Nephron (organoid): ENCODE measurements at regions not wholly inside any gene's neighbourhood (a gene's known extent, or its start where the extent isn't known, plus 50 kb on each side); places are given as distances from the start of the nearest gene placed in this dataset.

Experiments used
- H3K27ac Mint-ChIP-seq, 3 experiments: 2 replicates each; pipeline ENCODE4 v1.8.0; 2020; ENCODE audit warnings: mixed read lengths in 3 of 3, mild to moderate bottlenecking in 2 of 3, moderate library complexity in 1 of 3
- H3K27me3 Mint-ChIP-seq: 2 replicates; pipeline ENCODE4 v1.8.0; 2021; ENCODE audit warnings: low read depth, mild to moderate bottlenecking, moderate library complexity, mixed read lengths
- H3K36me3 Mint-ChIP-seq: 2 replicates; pipeline ENCODE4 v1.8.0; 2020; ENCODE audit warnings: low read depth, mixed read lengths
- H3K4me1 Mint-ChIP-seq: 2 replicates; pipeline ENCODE4 v1.8.0; 2020; ENCODE audit warnings: mixed read lengths
- H3K4me3 Mint-ChIP-seq, 3 experiments: 2 replicates each; pipeline ENCODE4 v1.8.0; 2020; ENCODE audit warnings: mild to moderate bottlenecking in 3 of 3, mixed read lengths in 3 of 3, moderate library complexity in 2 of 3
- H3K9me3 Mint-ChIP-seq: 2 replicates; pipeline ENCODE4 v1.8.0; 2020; ENCODE audit warnings: mixed read lengths
- CTCF ChIP-seq, 3 experiments: fragments of 200-600 bp; sonication (generic); IDR thresholded peaks; one replicate each; pipeline ENCODE4 v1.5.0; 2021; ENCODE audit warnings: antibody characterized with exemption in 3 of 3; ENCODE audit not compliant: unreplicated experiment in 3 of 3

- Mint-ChIP-seq H3K4me1 (no peaks in the 10 kb centered on the region), H3K27ac (no peak overlapping the region), H3K36me3 (no peaks in the 10 kb centered on the region), H3K4me3 (no peak overlapping the region), H3K27me3 (no peaks in the 10 kb centered on the region), H3K9me3 (peaks cover 2% of the 10 kb centered on the region)
- no peak for TF ChIP-seq CTCF (IDR thresholded peaks at IDR 0.05; ENCODE audit: unreplicated experiment in 3 of 3)
Observed at GRCh38 chr4:176979416-176979815, 186.7 kb upstream of the VEGFC start.

- TF ChIP-seq CTCF (IDR thresholded peaks at IDR 0.05; ENCODE audit: unreplicated experiment in 3 of 3): no peak
- no peak overlapping the region for H3K4me3 Mint-ChIP-seq
- H3K27me3 Mint-ChIP-seq: no peaks in the 10 kb centered on the region
- no peaks in the 10 kb centered on the region for H3K4me1 Mint-ChIP-seq
- H3K36me3 Mint-ChIP-seq: no peaks in the 10 kb centered on the region
- H3K27ac Mint-ChIP-seq: no peak overlapping the region
- H3K9me3 Mint-ChIP-seq: peaks cover 2% of the 10 kb centered on the region
Observed at GRCh38 chr4:176981074-176981473, 188.4 kb upstream of the VEGFC start.

- Mint-ChIP-seq H3K27me3 (no peaks in the 10 kb centered on the region), H3K4me1 (no peaks in the 10 kb centered on the region), H3K4me3 (no peak overlapping the region), H3K36me3 (no peaks in the 10 kb centered on the region), H3K27ac (no peak overlapping the region), H3K9me3 (peaks cover 2% of the 10 kb centered on the region)
- TF ChIP-seq CTCF (IDR thresholded peaks at IDR 0.05; ENCODE audit: unreplicated experiment in 3 of 3): no peak
Observed at GRCh38 chr4:176981551-176981950, 188.8 kb upstream of the VEGFC start.

- no peak overlapping the region for H3K27ac Mint-ChIP-seq
- H3K9me3 Mint-ChIP-seq: peaks cover 2% of the 10 kb centered on the region
- no peaks in the 10 kb centered on the region for H3K4me1 Mint-ChIP-seq
- no peaks in the 10 kb centered on the region for H3K27me3 Mint-ChIP-seq
- no peak for TF ChIP-seq CTCF (IDR thresholded peaks at IDR 0.05; ENCODE audit: unreplicated experiment in 3 of 3)
- no peaks in the 10 kb centered on the region for H3K36me3 Mint-ChIP-seq
- no peak overlapping the region for H3K4me3 Mint-ChIP-seq
Observed at GRCh38 chr4:176988226-176988625, 195.5 kb upstream of the VEGFC start.

- Mint-ChIP-seq H3K4me1 (no peaks in the 10 kb centered on the region), H3K36me3 (no peaks in the 10 kb centered on the region), H3K27ac (no peak overlapping the region), H3K9me3 (no peaks in the 10 kb centered on the region), H3K27me3 (no peaks in the 10 kb centered on the region), H3K4me3 (no peak overlapping the region)
- no peak for TF ChIP-seq CTCF (IDR thresholded peaks at IDR 0.05; ENCODE audit: unreplicated experiment in 3 of 3)
Observed at GRCh38 chr4:176989186-176989585, 196.5 kb upstream of the VEGFC start.

- TF ChIP-seq CTCF (IDR thresholded peaks at IDR 0.05; ENCODE audit: unreplicated experiment in 3 of 3): no peak
- H3K9me3 Mint-ChIP-seq: peaks cover 3% of the 10 kb centered on the region
- no peak overlapping the region for H3K27ac Mint-ChIP-seq
- no peaks in the 10 kb centered on the region for H3K4me1 Mint-ChIP-seq
- H3K27me3 Mint-ChIP-seq: no peaks in the 10 kb centered on the region
- no peaks in the 10 kb centered on the region for H3K36me3 Mint-ChIP-seq
- no peak overlapping the region for H3K4me3 Mint-ChIP-seq
Observed at GRCh38 chr4:176999935-177000543, 207.3 kb upstream of the VEGFC start.
